HepG2 (cell line): ENCODE measurements at regions not wholly inside any gene's neighbourhood (a gene's known extent, or its start where the extent isn't known, plus 50 kb on each side); places are given as distances from the start of the nearest gene placed in this dataset.

ENCODE experiments used
- BHLHE40 ChIP-seq: IDR thresholded peaks from 2 replicates; pipeline ENCODE4 v1.6.1; 2011; ENCODE audit warnings: low read length, improper control_type of control experiment
- CREM ChIP-seq, 2 experiments: sonication (generic) in 1 of 2; formaldehyde crosslinking in 1 of 2; IDR thresholded peaks; 2 replicates each; pipeline versions ENCODE4 v1.4.0 to v1.6.1; 2016 to 2020; ENCODE audit warnings: antibody characterized with exemption in 1 of 2, mild to moderate bottlenecking in 1 of 2, missing genetic modification reagents in 1 of 2
- CTCF ChIP-seq: sonication (generic); formaldehyde crosslinking; IDR thresholded peaks from 2 replicates; pipeline ENCODE4 v1.5.0; 2020; ENCODE audit warnings: mild to moderate bottlenecking, missing genetic modification reagents, moderate library complexity
- FOXM1 ChIP-seq: sonication (generic); formaldehyde crosslinking; IDR thresholded peaks from 2 replicates; pipeline ENCODE4 v1.5.0; 2020; ENCODE audit warnings: missing genetic modification reagents
- GTF2F1 ChIP-seq: fragments of 150-350 bp; IDR thresholded peaks from 2 replicates; pipeline ENCODE4 v1.6.1; 2014; ENCODE audit warnings: low read length
- HDAC2 ChIP-seq: sonication (generic); formaldehyde crosslinking; IDR thresholded peaks from 2 replicates; pipeline ENCODE4 v1.4.0; 2020; ENCODE audit warnings: missing genetic modification reagents
- MLLT10 ChIP-seq: sonication (generic); formaldehyde crosslinking; IDR thresholded peaks from 2 replicates; pipeline ENCODE4 v1.4.0; 2020; ENCODE audit warnings: missing genetic modification reagents
- RFX5 ChIP-seq: IDR thresholded peaks from 2 replicates; pipeline ENCODE4 v1.6.1; 2011; ENCODE audit warnings: low read depth, low read length, improper control_type of control experiment
- TCF12 ChIP-seq, 2 experiments: fragments of 450-650 bp in 1 of 2; sonication (generic) in 1 of 2; formaldehyde crosslinking in 1 of 2; IDR thresholded peaks; 2 replicates each; pipeline versions ENCODE4 v1.6.1 to v1.8.0; 2017 to 2022; ENCODE audit warnings: antibody characterized with exemption in 1 of 2, mild to moderate bottlenecking in 1 of 2, missing genetic modification reagents in 1 of 2, moderate library complexity in 1 of 2
- TP53 ChIP-seq: sonication (generic); formaldehyde crosslinking; conservative IDR thresholded peaks from 2 replicates; pipeline ENCODE4 v1.4.0; 2020; ENCODE audit warnings: missing genetic modification reagents
- ZFP91 ChIP-seq: sonication (generic); formaldehyde crosslinking; IDR thresholded peaks from 2 replicates; pipeline ENCODE4 v1.9.0; 2022; ENCODE audit warnings: missing genetic modification reagents, mild to moderate bottlenecking, borderline replicate concordance
- ZNF350 ChIP-seq: sonication (generic); formaldehyde crosslinking; IDR thresholded peaks from 2 replicates; pipeline ENCODE4 v1.4.0; 2020; ENCODE audit warnings: mild to moderate bottlenecking, low read depth, missing genetic modification reagents, borderline replicate concordance
- ZNF589 ChIP-seq: sonication (generic); formaldehyde crosslinking; conservative IDR thresholded peaks from 2 replicates; pipeline ENCODE4 v1.8.0; 2022; ENCODE audit warnings: mild to moderate bottlenecking, moderate library complexity, missing genetic modification reagents
- ZSCAN30 ChIP-seq: sonication (generic); formaldehyde crosslinking; IDR thresholded peaks from 2 replicates; pipeline ENCODE4 v1.5.0; 2020; ENCODE audit warnings: mild to moderate bottlenecking, missing genetic modification reagents

- no peak for TF ChIP-seq TCF12 (IDR thresholded peaks at IDR 0.05)
- TF ChIP-seq TCF12 (CRISPR knock-in tag; IDR thresholded peaks at IDR 0.05) = no peak
- TF ChIP-seq ZNF589 (CRISPR knock-in tag) = no peak
- TF ChIP-seq TP53 = no peak
- TF ChIP-seq MLLT10 = no peak
- TF ChIP-seq GTF2F1 = no peak
- no peak for TF ChIP-seq RFX5
- no peak for TF ChIP-seq ZSCAN30
- TF ChIP-seq CREM (IDR thresholded peaks at IDR 0.05) = no peak
- no peak for TF ChIP-seq CREM (CRISPR knock-in tag; IDR thresholded peaks at IDR 0.05)
- TF ChIP-seq BHLHE40 = no peak
- no peak for TF ChIP-seq ZFP91 (CRISPR knock-in tag)
- no peak for TF ChIP-seq FOXM1 (CRISPR knock-in tag)
- no peak for TF ChIP-seq CTCF (CRISPR knock-in tag)
- no peak for TF ChIP-seq ZNF350 (CRISPR knock-in tag)
- no peak for TF ChIP-seq HDAC2 (CRISPR knock-in tag)
Observed at GRCh38 chr12:62196146-62196545, 64.1 kb upstream of the USP15 start.
